ENCODE measurements at regions not wholly inside any gene's neighbourhood (a gene's known extent, or its start where the extent isn't known, plus 50 kb on each side); places are given as distances from the start of the nearest gene placed in this dataset.
"Not testable (repeated sequence)": the region's sequence is repeated elsewhere in the genome, so short reads cannot be mapped to it uniquely, and the experiment has no call there.

GRCh38 chr5:51034222-51034901 is 348.9 kb upstream of the ISL1 start:
- ATAC-seq: no peak

- ATAC-seq: no peak
These were observed 343.6 kb upstream of the ISL1 start for GRCh38 chr5:51039424-51040329.

- ATAC-seq: no peak
These were observed 339.5 kb upstream of the ISL1 start for GRCh38 chr5:51043745-51044144.

DNA sequence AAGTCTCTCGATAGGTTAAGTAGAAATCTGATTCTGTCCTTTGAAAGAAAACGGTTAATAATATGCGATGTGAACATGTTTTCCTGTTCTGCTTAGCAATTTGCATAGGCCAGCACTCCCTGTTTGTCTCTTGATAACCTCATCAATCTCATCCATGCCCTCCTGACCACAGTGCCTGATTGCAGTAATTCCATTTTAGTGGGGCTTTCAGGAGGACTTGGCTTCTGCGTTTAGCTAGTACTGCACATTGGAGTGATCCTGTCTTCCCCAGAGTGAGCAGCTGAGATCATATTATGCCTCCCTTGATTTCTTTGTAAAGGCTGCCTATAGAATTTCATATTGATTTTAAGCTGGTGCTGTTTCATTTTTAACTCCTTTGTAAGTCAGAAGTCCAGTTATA is 335.9 kb upstream of the ISL1 start:
- no peak for ATAC-seq

- ATAC-seq: no peak
These were observed 329.9 kb upstream of the ISL1 start for GRCh38 chr5:51053361-51053760.

GRCh38 chr5:51060953-51061352 is 322.3 kb upstream of the ISL1 start:
- ATAC-seq: no peak

GRCh38 chr5:51072937-51073336 is 310.3 kb upstream of the ISL1 start:
- ATAC-seq: no peak

- no peak for ATAC-seq
These were observed 300.5 kb upstream of the ISL1 start for GRCh38 chr5:51082741-51083140.

- ATAC-seq: no peak
These were observed 291.4 kb upstream of the ISL1 start for GRCh38 chr5:51091816-51092215.

- no peak for ATAC-seq
These were observed 287.8 kb upstream of the ISL1 start for GRCh38 chr5:51095486-51095885.

DNA sequence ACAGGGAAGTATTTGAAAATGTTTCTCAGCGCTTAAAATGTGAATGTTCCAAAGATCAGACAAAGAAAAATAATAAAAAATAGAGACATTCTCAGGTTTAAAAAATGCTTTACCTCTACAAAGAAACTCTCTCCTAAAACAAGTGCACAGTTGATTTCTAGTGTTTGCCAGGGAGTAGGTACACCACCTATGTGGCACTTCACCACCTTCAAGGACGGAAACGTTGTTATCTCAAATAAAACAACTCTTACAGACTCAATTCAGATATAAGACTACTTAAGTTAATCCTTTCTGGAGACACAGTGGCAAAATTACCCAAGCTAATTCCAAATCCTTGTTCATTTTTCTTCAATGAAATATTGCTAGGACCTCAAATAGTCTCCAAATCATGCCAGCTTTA is 286.4 kb upstream of the ISL1 start:
- ATAC-seq: no peak

DNA sequence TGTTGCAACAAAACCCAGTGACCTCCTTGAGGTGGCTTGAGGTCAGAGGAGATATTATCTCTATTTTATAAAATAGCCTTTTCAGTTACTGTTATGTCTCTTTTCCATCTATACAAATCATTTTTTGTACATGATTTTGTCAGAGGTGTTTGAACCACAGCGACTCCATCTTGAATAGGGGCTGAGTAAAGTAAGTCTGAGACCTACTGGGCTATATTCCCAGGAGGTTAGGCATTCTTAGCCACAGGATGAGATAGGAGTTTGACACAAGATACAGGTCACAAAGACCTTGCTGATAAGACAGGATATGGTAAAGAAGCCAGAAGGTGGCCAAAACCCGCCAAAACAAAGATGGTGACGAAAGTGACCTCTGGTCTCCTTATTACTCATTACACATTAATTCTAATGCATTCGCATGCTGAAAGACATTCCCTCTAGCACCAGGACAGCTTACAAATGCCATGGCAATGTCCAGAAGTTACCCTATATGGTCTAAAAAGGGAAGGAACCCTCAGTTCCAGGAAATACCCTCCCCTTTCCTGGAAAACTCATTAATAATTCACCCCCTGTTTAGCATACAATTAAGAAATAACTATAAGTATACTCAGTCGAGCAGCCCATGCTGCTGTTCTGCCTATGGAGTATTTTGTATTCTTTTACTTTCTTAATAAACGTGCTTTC is 283.9 kb upstream of the ISL1 start:
- no peak for ATAC-seq

DNA sequence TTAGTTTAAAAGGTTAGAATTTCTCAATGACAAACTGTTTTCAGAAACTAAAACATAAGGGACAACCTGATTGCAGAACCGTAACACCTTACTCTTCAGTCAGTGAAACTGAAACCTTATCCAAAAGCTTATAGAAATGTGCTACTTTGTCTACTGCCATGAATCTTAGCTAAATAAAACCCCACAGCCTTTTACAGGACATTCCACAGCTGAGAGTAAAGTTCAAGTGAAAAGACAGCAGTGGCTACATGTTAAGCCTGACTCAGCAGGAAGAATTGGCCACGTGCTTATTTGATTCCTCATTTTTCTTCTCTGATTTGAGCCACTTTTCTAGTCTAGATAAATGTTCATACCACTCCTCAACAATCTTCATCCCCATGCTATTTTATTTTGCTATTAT is 278.7 kb upstream of the ISL1 start:
- ATAC-seq: no peak

DNA sequence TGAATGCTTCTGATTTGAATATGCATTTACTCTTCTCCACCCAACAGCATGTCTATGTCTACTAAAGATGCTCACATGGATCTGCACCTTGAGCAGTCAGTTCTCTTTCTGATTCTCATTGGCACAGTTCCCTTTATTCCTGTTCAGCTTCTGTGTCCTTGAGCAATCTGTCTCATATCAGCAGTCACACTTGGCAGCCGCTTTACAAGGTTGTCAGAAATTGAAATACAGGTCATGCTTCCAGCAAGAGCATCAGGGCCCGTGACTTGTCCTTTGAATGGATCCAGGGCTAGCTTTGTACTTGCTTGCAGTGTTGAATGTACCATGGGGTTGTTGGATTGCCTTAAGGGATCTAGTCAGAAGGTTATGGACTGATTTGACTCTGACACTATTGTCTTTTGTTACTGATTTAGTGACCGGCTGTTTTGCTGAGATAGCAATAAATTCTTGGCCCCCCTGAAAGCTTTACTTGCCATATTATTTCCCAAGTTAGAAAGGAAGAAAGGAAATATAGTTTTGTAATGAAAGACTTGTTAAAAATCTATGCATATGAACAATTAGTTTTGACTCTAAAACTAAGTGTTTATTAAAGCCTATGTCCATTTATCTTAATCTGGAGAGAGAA is 273.4 kb upstream of the ISL1 start:
- no peak for ATAC-seq

DNA sequence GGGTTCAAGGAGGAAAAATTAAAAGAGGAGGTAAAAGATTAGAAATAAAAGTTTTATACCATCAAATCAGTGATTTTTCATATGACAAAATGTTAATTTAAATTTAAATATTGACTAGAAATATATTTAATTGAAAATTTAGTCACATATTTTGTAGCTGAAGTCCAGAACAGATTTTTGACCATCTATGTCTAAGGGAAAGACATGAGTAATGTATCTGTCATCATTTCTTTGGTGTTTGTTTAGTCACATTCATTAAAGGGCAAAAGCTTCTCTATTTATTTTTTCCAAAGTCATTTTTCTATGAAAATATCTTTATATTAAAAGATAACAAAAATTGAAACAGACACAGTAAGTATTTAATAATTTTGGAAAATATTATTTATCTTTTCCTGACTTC is 252.0 kb upstream of the ISL1 start:
- ATAC-seq: no peak

- no peak for ATAC-seq
These were observed 245.1 kb upstream of the ISL1 start for GRCh38 chr5:51138164-51138563.

- no peak for ATAC-seq
These were observed 234.8 kb upstream of the ISL1 start for GRCh38 chr5:51148437-51148836.

DNA sequence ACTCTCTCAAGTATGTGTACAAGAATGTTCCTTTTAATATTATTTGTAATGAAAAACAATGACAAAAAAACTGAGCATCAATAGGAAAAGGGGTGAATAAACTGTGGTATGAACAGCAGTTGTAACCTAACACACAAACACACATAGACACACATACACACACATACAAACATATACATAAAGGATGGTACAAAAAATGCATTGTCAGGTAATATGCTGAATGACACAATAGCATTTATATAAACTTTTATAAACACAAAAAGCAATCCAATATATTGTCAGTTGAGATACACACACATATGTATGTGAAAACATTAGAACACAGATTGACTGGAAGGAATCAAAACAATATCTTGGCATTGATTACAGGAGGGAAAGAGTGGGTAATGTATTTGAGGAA is 227.0 kb upstream of the ISL1 start:
- no peak for ATAC-seq

DNA sequence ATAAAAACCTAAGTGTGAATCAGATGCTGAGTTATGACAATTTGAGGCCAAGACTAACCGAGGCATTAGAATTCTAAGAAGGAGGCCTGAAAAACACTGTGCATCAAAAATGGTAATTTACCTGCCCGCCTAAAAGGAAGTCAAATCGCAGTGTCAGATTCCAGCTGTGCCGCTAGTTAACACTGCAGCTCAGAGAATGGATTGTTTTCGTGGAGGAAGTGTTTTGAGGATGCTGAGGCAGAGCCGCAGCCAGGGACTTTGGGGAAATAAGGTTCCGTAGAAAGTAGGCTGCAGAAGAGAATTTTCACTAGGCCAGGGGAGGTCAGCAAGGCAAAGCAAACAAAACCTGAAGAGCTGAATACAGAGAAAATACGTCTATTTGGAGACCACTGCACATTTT is 226.4 kb upstream of the ISL1 start:
- ATAC-seq: no peak

DNA sequence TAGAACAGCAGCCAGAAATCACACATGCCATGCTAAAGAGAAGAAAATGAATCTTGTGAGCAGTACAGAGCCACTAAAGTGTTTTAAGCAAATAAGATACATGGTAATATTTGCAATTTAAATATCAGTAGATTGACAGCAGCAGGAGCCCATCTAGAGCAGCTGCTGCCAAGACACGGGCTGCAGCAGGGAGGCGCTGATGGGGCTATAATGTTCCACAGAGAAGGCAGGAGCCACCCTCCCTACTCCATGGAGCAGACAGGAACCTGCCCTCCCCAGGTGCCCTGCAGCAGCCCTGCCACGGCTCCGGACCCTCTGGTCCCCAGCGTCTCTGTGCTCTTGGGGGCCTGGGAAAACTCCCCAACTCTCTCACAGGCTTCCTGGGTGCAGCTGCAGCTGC is 224.1 kb upstream of the ISL1 start:
- no peak for ATAC-seq

DNA sequence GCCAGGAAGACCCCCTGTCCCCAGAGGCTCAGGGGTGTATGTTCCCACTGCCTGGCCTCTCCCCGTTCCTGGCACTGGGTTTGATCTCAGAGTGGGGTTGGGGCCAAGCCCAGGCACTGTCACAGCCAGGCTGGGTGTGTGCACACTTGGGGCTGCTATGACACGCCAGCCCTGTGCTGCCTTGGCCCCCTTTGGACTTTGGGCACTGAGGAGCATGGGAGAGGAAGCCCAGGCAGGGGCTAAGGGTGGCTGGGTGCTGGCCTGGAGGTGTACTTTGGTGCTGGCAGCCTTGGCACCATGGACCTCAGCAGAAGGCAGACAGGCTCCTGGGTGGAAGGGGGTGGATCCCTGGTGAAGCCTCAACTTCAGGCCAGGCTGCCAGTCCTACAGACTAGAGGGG is 223.6 kb upstream of the ISL1 start:
- no peak for ATAC-seq

DNA sequence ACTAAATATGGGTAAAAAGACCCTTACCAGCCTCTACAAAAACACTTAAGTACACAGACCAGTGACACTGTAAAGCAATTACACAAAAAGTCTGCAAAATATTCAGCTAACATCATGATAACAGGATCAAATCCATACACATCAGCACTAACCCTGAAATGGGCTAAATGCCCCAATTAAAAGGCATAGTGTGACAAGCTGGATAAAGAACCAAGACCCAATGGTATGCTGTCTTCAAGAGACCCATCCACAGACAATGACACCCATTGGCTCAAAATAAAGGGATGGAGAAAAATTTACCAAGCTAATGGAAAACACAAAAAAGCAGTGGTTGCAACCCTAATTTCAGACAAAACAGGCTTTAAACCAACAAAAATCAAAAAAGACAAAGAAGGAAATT is 221.0 kb upstream of the ISL1 start:
- ATAC-seq: no peak

- ATAC-seq: not testable (repeated sequence)
These were observed 217.6 kb upstream of the ISL1 start for GRCh38 chr5:51165621-51166020.

All from activated CD4-positive, CD25-positive, alpha-beta regulatory T cell treated with anti-CD3 and anti-CD28 coated beads, Interleukin-2, amount 50 U/mL, for 24 hours (primary cell).